Inflammatory macrophage treated with lipopolysaccharide for 4 hours (primary cell): ENCODE measurements at regions not wholly inside any gene's neighbourhood (a gene's known extent, or its start where the extent isn't known, plus 50 kb on each side); places are given as distances from the start of the nearest gene placed in this dataset.
A peak's percentile ranks its signal among the peaks of the same experiment; 100 is the strongest.

Source experiments
- DNase-seq: peaks from one replicate; pipeline ENCODE4 v3.0.0-alpha.2; 2020

DNA sequence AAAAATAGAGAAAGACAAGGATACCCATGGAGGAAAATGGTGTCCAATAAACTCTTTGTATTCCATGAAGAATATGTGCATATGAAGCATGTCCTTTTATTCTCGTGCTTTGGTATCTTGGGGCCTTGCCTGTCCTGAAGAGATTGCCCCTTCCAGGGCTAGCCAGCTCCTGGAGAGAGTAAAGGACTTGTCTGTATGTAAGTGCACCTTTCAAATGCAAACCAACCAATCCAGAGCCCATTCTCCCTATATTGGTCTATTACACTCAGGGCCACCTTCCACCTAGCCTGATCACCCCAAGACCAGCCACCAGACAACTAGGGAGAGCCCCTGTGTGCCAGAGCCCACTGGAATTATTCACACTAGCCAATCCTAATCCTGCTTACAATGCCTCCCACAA lies 221.6 kb downstream of the CD83 start:
- DNase-seq, result no peak

DNA sequence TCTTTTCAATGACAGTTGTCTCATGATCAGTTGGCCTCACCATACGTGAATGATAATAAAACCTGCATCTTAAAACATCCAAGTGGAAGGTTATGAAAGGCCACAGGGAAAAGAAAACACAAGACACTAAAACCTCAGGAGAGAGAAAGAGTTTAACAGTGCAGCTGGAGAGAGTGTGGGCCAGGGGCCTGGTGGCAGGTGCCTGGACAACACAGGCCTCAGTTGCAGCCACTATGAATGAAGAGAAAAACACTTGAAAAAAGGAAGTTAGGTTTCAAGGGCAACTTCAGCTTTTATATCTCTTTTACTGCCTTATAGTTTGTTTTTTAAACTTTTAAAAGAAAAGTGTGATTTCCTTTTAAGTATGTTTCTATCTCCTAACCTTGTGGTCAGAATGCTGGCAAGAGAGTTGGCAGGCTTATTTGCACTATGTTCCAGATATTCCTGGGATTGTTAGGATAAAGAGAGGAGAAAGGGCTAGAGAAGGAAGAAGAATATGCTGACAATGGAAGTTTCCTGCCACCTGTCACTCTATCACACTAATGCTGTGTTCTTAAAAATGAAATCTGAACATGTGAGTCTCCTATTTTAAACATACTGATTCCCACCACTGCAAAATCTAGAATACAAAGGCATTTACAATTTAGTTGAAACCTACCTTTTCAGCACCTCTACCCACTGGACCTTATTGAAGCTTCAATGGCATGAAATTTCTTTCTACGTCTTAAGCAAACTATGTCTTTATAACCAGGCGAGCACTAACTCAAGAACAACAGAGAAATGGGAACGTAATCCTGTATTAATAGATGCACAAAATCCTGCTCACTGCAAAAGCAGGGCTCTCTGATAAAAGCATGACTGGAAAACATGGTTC lies 222.4 kb downstream of the CD83 start:
- no peak for DNase-seq

DNA sequence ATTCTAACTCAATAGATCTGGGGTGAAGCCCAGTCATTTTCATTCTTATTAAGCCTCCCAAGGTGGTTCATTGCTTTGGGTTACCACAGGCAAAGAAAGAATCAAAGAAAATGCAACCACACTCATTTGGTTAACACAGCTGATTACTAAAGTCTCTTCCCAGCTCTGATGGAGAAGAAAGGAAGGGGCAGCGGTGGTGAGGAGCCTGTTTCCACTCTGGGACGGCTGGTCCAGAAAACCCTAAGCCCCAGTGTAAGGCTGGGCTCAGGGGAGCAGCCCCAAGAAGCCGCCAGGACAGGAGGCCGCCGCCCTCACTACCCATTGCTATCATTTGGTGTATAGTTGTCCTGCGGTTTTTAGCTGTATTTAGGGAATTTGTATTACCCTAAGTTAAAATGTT lies 226.9 kb downstream of the CD83 start:
- DNase-seq, result no peak

DNA sequence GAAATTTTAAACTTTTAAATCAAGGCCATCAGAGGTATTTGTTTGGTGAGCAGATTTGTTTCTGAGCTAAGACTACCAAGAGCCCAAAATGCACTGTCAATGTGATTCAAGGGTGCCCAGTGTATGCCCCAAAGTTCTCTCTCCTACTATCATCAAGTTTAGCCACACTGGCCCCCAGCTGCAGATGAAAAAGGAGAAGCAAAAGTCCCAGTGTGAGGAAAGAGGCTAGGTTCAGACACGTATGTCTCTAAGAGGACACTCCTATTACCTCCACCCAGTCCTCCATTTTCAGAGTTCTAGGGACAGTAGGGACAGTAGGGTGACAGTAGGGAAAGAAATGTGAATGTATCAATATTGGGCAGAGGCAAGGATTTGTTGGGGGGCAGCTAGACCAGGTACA lies 230.8 kb downstream of the CD83 start:
- DNase-seq, result peak; percentile 20

DNA sequence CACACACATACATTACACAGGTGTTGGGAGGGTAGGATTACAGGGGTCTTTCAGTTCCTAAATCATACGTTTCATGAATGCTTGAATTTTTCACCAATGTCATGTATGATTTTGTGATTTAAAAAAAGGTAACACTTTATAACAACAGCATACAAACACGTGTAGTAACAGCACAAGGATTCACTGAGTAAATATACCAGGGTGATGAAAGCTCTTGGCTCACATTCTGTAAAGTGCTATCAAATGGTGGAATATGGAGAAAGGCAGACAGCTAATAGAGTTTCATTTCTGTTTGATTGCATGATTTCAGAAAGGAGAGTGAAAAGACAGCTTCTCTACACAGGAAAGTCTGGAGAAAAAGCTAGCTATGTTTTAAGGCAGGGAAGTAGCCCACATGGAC lies 231.9 kb downstream of the CD83 start:
- DNase-seq, result no peak

DNA sequence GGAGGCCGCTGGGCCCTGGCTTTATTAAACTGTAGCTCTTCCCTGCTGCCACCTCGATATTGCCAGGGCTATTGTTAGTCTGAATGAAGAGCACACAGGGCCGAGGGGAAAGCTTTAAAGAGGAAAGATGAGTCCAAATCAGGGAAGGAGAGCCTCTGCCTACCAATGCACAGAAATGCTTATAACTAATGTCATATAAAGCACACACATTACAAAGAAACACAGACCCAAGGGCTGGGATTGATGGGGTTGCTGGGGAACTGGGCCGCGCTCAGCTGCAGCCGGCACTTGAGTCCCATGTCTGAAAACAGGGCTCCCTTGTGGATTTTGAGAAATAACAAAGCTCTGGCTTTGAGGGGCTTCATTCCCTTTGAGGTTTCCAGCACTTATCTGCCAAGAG lies 232.6 kb downstream of the CD83 start:
- no peak for DNase-seq

DNA sequence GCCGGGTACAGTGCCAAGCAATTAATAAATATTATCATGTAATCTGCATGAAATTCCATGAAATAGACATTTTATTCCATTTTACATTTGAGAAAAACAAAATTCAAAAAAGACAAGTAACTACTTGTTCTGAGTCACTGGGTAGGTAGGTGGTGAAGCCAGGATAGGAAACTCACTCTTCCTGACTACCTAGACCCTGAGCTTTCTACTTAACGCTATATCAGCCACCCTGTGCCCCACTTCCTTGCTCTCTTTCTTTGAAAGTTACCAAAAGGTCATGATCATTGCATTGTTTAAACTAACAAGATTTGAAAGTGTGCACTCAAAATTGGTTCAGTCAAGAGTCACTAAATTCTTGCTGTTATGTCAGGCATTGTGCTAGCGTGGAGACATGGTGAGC lies 235.7 kb downstream of the CD83 start:
- no peak for DNase-seq

DNA sequence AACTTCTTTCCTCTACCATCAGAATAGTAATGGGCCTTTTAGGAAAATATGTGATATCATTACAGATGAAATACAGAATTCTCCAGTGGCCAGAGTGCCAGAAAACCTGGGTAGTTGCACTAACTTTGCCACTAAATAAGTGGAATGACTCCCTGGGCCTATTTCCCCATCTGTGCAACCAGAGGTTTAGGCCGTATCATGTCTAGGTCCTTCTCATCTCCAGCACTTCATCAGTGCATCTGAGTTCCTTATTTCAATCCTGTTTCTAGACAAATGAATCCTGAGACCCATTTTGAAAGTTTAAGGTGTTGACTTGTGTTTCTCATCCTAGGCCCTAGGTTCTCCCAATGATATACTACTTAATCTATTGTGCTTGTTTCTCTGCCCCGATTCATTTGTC lies 236.2 kb downstream of the CD83 start:
- DNase-seq, result peak; percentile 2

DNA sequence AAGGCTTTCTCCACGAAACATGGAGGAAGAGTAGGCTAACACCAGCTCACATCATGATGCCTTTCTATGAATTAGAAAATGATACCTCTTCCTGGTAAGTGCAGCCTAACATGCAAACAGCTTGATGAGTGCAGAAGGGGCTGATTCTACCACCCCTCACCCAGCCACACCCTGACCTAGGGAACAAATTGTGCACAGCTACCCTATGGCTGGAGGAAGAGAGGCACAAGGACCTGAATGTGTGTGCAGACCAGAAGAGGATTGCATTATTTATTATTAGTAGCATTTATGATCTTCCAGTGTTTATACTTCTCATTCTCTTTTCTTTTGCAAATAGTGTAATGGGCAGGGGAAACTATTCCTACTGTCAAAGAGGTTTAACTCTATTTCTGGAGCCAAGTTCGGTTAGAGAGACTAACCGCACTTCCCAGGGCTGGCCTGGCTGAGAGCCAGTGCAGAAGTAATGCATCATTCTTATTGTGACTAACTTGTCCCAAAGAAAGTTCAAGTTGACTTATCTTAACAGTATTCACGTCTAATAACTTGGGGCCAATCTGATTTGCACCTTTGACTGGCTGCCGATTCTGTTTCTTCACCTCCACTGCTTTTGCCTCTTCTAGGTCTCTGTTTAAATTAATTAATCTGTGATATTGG lies 237.5 kb downstream of the CD83 start:
- DNase-seq, result peak; percentile 28

DNA sequence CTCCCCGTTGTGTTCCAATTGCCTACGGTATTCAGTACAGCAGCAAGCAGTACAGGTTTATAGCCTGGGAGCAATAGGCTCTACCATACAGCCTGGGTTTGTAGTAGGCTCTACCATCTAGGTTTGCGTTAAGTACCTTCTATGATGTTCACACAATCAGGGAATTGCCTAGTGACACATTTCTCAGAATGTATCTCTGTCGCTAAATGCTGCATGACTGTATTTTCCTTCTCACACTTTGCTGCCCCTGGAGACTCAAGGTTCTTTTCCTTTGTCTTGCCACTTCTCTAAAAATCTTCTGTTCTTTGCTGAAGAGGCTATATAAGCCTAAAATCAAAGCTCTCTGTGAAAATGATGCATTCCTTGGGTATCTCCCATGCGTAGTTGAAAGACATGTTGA lies 241.9 kb downstream of the CD83 start:
- no peak for DNase-seq

DNA sequence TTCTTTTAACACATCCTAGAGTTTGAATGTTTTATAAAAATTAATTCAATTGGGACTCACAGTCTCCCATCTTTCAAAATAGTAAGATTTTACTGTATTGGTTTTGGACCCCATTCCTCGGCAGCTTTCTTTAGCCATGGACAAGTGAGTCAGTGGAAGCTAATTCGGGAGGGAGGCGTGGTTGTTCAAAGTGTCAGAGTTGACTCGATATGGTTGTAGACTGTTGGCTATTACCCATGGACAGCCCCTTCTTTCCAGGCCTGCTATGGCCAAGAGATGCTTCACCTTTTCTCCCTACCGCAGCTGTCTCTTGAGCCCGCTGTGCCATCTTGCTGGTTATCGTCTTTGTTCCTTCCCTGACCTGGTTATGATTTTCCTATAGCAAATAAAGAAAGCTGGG lies 243.0 kb downstream of the CD83 start:
- DNase-seq, result no peak

DNA sequence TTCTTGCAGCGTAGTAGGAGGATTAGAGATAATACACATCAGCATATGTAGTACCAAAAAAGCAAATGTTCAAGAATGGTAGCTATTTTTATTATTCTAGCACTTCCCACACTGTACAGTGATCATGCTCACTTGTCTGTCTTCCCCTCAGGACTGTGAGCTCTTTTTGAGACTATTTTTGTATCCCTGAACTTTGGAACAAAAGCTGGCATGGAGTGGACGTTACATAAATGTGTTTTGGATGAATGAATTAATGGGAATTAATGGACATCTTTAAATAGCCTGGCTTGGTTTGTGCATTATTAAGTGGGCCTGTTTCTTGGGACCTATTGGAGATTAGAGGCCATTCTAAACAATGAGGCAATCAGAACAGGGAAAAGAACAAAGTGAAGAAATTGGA lies 243.7 kb downstream of the CD83 start:
- no peak for DNase-seq

DNA sequence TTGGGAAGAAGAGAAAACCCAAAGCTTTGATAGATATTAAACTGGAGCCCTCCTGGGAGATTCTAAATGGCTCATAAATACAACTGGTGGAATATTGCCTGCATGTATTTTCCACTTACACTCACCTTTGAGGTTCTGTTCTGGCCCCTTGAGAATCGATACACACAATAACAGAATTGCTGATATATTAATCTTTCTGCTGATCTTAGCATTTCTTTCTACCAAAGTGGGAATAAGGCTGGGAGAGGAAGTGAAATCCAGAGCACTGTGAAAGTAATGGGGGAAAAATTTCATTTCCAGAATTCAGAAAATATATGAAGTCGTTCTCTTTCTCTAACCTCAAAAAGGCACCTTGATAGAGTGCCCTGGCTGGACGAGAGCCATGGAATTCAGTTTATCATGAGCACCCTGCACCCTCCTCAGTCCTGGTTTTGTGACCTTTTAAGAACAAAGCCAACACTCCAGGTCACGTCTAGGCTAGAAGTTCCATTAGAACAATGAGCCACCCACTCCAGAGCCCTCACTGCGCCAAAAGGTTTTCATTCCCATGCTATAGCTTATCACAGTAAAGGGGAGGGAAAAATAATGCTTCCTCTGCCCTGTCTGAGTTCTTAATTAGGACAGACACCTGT lies 244.5 kb downstream of the CD83 start:
- DNase-seq, result no peak

DNA sequence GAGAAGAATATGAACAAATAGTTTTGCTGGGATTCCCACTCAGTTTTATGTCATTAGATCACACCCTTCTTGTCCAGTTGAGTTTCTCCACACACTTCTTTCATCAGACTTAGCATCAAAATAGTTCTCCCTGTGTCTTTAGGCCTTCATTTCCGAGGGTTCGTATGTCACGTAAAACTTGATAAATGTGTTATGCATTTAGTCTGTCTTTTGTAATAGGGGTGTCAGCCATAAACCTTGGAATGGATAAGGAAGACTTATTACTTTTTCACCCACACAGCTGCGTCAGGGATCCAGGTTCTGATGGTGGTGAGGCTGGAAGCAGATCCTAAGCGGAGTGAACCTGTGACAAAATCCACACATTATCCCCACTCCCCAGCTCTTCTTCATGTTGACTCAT lies 246.8 kb downstream of the CD83 start:
- no peak for DNase-seq

DNA sequence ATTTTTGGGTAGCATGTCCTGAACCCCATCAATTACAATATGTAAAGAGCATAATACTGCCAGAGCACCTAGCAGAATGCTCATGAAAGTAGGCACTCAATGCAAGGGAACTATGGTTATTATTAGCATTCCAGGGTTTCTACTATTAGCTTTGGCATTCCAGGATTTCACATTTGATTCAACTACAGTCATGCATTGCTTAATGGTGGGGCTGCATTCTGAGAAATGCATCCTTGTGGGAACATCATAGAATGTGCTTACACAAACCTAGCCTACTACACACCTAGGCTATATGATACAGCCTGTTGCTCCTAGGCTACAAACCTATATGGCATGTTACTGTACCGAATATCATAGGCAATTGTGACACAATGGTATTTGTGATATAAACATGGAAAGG lies 247.8 kb downstream of the CD83 start:
- no peak for DNase-seq

DNA sequence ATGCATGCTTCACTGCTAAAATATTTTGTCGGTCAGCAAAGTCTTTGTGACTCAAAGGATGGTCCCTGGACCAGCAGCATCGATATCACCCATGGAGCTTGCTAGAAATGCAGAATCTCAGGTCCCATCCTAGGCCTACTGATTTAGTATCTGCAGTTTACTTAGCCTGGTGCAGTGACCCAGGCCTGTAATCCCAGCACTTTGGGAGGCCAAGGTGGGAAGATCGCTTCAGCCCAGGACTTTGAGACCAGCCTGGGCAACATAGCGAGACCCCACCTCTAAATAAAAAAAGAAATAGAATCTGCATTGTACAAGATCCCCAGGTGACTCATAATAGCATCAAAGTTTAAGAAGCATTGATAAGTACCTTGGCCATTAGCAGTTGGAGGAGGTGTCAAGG lies 248.7 kb downstream of the CD83 start:
- no peak for DNase-seq

DNA sequence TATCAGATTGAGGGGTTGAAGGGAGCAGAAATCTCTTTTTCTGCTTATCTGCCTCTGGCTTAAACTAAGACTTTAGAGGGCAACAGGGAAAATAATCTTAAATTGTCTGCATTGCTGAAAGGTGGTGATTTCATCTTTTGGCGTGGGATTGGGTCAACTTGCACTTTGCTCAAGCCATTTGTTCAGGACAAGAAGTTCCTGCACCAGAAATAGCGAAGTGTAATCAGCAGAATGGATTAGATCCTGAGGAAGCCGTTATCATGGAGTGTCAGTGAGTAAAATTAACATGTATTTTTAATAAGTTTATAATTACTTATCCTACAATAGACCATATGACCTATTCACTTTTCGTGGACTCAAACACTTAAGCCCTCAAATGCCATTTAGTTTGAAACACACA lies 249.3 kb downstream of the CD83 start:
- no peak for DNase-seq

DNA sequence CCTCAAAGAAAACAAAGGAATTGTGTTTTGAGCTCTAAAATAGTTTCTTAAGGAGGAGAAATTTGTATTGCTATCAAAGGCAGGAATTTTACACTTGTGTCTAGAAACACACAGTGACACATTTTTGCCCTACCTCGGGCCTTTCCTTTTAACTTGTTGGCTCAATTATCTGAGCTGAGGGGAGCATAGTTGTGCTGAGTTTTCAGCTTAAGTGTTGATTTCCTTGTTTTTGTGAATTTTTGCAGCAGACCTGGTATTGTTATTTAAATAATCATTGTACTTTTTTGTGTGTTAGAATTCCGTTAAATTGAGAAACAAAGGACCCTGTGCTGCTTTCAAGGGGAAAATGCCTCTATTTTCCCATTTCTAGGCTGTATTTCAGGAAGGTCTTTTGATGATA lies 249.7 kb downstream of the CD83 start:
- no peak for DNase-seq

DNA sequence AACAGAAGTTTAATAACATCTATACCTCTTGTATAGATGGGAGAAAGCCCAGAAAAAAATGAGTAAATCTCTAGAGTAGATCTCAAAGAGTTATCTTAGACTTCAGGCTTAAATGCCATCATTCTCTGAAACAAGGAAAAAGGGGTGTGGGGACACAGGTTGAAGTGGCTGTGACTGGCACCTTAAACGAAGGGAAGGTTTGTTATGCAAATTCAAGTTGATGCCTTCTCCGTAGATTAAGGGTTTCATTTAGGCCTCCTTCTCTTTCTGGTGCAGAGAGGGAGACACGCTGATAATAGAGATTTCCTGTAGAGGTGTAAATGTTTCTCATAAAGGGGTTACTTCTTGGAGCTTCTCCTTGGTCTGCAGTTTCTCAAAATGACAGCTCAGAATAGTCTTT lies 252.1 kb downstream of the CD83 start:
- no peak for DNase-seq

DNA sequence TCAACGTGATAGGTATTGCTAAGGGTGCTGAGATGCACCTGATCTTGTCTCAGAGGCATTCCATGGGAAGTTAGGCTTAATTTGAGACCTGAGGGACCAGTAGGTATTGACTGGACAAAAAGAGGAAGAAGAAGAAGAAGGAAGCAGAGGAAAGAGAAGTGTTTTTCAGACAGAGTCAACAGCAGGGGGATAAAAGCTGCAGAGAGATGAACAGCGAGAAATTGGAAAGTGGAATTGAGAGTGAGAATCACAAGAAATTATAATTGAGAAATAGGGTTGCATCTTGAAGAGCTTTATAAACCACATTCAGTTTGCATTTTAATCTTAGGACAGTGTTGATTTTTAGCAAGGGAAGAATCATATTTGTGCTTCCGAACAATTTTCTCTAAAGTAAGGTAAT lies 254.0 kb downstream of the CD83 start:
- DNase-seq, result peak; percentile 57

DNA sequence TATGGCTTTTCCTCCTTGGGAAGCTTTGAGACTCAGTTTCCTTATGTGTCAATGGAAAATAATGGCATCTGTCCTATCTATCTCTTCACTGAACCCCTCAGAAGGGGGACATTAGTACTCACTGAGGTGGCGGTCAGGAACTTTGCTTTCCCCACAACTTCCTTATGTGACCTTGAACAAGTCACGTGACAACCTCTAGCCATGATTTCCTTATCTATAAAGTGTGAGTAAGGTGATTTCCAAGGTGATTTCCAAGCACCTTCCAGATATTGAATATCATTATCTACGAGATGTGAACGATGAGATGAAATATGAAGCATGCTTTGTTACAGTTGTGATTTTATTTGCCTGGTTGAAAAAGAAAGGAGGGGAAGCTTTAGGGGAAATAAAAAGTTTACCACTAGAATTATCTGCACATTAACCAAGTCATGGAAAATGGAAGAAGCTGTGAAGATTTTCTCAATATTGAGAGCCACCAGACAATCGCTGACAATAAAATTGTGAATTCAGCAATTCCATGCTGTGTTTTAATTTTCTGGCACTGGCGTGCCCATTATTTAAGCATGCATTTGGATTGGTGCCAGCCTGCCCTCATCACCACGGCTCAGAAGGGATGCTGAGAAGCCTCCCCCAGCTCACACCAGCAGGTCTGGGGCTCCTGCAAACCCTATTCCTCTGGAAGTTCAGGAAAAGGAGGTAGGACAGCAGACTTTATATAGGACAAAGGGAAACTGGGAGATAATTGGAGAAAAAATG lies 255.3 kb downstream of the CD83 start:
- no peak for DNase-seq

DNA sequence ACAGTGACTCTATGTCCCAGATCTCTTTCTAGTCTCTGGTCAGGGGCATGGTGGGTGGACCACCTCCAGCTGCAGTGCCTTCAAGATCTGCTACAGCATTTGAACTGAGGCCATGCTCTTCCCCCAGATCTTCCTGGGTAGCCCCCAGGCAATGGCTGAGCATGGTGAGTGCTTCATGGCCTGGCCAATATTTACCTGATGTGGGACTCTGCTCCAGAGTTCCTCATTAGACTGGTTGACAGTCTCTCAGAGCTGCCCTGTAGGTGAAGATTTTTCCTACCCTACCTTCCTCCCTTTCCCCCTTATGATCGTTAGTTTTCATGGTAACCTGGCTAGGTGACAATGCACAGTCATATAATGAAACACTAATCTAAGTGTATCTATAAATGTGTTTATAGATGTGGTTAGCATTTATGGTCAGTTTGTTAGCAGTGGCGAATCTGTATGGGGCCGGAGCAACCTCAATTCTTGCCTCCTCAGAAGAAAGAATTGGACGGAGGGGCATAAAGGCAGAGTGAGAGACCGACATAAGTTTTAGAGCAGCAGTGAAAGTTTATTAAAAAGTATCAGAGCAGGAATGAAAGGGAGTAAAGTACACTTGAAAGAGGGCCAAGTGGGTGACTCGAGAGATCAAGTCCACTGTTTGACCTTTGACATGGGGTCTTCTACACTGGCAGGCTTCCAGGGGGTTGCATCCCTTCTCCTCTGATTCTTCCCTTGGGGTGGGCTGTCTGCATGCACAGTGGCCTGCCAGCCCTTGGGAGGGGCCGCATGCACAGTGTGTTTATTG lies 256.3 kb downstream of the CD83 start:
- DNase-seq, result no peak

DNA sequence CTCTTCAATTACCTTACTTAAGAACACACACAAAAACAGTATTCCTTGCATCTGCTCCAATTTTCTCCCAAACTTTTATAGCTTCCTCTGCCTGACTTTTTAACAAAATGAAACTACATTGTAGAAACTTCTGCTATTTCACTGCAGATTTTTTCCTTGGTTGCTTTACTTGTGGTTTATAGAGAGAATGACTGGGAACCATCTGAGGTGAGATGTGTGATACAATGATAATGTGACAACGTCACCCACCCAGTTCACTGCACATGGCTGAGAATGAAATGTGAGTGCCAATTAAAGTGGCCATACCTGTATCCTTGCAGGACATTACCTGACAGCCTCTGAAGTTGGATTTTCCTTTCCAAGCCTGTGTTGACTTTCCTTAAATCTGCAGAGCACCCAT lies 258.4 kb downstream of the CD83 start:
- peak; percentile 57 for DNase-seq
